ENCODE measurements at regions not wholly inside any gene's neighbourhood (a gene's known extent, or its start where the extent isn't known, plus 50 kb on each side); places are given as distances from the start of the nearest gene placed in this dataset.

DNA sequence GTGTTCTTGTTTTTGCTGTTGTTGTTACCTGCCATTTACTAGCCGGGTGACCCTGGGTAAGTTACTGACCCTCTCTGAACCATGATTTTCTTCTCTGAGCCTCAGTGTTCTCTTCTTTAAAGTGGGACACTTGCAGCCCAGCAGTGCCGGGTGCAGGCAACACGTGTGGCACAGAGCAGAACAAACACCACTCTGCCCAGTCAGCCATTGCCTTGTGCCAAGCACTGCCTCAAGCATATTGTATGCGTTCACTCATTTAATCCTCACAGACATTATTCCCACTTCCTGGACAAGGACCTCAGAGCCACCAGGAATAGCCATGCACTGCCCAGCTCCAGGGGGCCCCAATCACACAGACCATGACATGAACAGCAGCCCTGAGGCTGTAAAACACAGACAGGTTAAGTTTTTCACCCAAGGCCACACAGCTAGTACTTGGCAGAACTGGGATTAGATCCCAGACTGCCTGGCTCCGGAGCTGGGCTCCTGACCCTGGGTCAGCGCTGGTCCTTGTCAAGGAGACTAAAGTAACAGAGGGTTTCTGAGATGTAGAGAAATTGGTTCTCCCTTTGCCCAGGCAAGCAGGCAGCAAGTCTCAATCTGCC, 74.0 kb upstream of the PTPN1 start:
- TF ChIP-seq POLR2AphosphoS5 (IDR thresholded peaks at IDR 0.05; ENCODE audit: low read depth, low read length) = no peak
- TF ChIP-seq SPI1 (IDR thresholded peaks at IDR 0.05; ENCODE audit: low read depth, low read length) = no peak
- TF ChIP-seq POLR2A (IDR thresholded peaks at IDR 0.05; ENCODE audit: low read depth, low read length) = no peak
- no peak for TF ChIP-seq PAX5 (IDR thresholded peaks at IDR 0.05; ENCODE audit: insufficient read depth, low read length, severe bottlenecking)
- TF ChIP-seq TAF1 (IDR thresholded peaks at IDR 0.05; ENCODE audit: low read depth, low read length) = no peak
- no peak for TF ChIP-seq POU2F2 (IDR thresholded peaks at IDR 0.05; ENCODE audit: low read depth, low read length)
